Transverse colon (tissue), 4 donors: ENCODE measurements at regions not wholly inside any gene's neighbourhood (a gene's known extent, or its start where the extent isn't known, plus 50 kb on each side); places are given as distances from the start of the nearest gene placed in this dataset.

Experiments used
- CTCF ChIP-seq, 5 experiments: fragments of 200-600 bp in 3 of 5; fragments of 450-650 bp in 2 of 5; sonication (generic) in 3 of 5; IDR thresholded peaks; 1 replicate in 2 of 5; 2 replicates in 3 of 5; pipeline ENCODE4 v1.5.1; 2016 to 2017; ENCODE audit warnings: antibody characterized with exemption in 5 of 5, inconsistent platforms in 3 of 5, mild to moderate bottlenecking in 2 of 5, moderate library complexity in 1 of 5
- EP300 ChIP-seq: sonication (generic); formaldehyde crosslinking; IDR thresholded peaks from one replicate; pipeline ENCODE4 v1.6.1; 2017; ENCODE audit warnings: antibody characterized with exemption, low read depth
- POLR2A ChIP-seq: fragments of 450-650 bp; IDR thresholded peaks from one replicate; pipeline ENCODE4 v1.6.1; 2016; ENCODE audit warnings: antibody characterized with exemption, mild to moderate bottlenecking, moderate library complexity
- POLR2AphosphoS5 ChIP-seq, 3 donors: sonication (generic); formaldehyde crosslinking; IDR thresholded peaks; one replicate each; pipeline ENCODE4 v1.6.1; 2016; ENCODE audit warnings: antibody characterized with exemption in 3 of 3

- no peak for TF ChIP-seq CTCF (IDR thresholded peaks at IDR 0.05)
- TF ChIP-seq EP300, result no peak
- TF ChIP-seq POLR2A, result no peak
- no peak for TF ChIP-seq POLR2AphosphoS5 (IDR thresholded peaks at IDR 0.05)
These were observed 741.4 kb downstream of the KCNT2 start for GRCh38 chr1:195866781-195867222.
